ENCODE measurements at regions not wholly inside any gene's neighbourhood (a gene's known extent, or its start where the extent isn't known, plus 50 kb on each side); places are given as distances from the start of the nearest gene placed in this dataset.

GRCh38 chr4:111712093-111712677 is 433.1 kb upstream of the FAM241A start:
- no peak for DNase-seq (ENCODE audit: low read depth in 2 of 2)

GRCh38 chr4:111713276-111713675 is 432.0 kb upstream of the FAM241A start:
- no peak for DNase-seq (ENCODE audit: low read depth in 2 of 2)

- DNase-seq (ENCODE audit: low read depth in 2 of 2) = no peak
Measured at GRCh38 chr4:111717921-111718320, 427.3 kb upstream of the FAM241A start.

DNA sequence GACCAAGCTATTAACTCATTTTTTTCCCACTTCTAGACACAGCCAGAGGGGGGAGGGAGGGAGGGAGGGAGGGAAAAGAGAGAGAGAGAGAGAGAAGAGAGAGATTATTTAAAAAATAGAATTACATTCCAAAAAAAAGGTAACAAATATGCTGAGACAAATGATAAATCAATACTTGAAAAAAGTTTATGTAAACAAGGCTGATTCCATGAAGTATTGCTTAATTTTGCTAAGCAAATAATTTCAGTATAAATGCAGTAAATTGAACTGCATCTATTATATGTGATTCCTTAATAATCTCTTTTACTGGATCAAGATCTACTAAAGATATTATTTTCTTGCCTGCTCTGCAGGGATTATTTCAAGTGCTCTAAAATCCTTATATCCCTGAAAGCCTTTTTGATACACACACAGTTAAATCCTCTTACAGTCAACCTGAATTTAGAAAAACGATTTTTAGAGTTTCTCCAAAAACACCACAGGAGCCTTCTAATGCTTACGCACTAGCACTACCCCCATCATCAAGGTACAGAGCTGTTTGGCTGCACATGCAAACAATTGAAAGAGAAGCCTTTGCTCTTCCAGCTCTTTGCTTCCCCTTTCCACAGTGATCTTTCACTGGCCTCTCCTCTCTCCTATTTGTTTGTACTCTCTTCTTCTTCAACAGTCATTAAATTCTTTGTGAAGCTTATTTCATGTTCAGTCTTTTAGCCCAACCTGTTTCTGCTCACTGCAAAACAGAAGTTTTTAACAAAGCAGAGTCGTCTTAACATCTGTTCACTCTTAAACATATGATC is 426.3 kb upstream of the FAM241A start:
- no peak for DNase-seq (ENCODE audit: low read depth in 2 of 2)

DNA sequence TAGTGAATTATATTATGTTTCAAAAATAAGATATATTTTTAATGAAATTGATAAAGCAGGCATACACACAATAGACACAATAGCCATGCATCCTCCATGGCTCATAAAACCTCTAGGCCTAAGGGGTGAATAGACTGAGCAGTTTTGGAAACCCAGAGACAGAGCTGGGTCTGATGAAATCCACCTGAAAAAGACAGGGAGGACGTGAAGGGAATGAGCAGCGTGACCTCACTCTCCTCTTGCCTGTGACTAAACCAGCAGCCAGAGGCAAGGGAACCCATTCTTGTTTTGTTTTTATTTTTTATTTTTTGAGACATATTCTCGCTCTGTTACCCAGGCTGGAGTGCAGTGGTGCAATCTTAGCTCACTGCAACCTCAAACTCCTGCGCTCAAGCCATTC is 424.4 kb upstream of the FAM241A start:
- no peak for DNase-seq (ENCODE audit: low read depth in 2 of 2)

DNA sequence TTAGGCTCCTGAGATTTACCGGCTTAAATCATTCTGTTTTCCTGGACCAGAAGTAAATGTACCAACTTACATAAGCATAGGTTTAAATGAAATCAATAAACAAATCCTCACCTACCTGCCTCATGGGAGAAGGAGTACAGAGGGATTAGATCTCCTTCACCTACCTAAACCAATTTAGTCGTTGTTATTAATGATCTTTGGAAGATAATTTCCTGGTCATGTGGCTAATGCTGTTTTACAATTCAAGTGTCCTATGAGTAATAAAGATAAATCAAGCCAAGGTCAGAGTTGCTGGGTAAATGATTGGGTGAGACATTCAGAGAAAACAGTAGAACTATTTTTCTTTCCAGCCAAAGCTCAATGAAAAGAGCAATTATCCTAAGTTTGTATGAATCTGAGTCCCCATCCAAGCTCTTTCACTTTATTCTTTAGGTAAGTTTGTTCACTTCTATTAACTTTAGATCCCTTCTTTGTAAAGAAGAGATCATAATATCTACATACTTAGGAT is 423.0 kb upstream of the FAM241A start:
- DNase-seq (ENCODE audit: low read depth in 2 of 2) = no peak

DNA sequence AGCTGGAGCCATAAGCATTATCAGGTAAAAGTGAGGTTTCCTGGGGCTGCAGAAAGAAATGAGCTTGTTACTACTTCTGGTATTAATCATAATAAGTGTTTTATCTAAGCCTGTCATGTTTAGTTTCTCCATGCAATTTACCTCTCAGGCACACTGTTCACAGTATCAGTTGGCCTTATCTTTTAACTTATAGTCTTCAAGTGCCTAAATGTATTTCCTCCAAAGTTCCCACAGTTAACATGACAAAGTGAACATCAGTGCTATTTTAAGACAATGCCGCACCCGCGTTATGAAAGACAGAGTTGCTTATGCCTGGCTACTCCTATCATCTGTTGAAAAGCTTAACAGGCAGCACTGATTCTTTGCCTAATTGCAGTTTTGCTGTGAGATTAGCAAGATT is 408.7 kb upstream of the FAM241A start:
- no peak for DNase-seq (ENCODE audit: low read depth in 2 of 2)

DNA sequence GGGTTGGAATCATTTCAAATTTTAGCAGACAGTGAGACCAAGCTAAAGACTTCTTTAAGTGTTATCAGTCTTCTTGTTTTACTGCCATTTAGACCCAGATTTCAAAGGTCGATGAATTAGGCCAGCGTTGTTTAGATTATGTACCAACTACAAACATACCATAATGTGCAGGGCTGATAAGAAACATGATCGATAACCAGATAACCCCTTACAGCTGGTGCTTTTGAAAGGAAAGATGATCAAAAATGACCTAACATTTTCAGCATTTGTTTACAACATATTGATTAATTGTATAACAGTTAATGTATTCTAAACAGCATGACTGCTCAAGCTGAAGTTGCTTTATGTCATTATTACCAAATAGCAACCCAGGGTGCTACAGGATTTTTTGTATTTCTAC is 400.4 kb upstream of the FAM241A start:
- no peak for DNase-seq (ENCODE audit: low read depth in 2 of 2)

DNA sequence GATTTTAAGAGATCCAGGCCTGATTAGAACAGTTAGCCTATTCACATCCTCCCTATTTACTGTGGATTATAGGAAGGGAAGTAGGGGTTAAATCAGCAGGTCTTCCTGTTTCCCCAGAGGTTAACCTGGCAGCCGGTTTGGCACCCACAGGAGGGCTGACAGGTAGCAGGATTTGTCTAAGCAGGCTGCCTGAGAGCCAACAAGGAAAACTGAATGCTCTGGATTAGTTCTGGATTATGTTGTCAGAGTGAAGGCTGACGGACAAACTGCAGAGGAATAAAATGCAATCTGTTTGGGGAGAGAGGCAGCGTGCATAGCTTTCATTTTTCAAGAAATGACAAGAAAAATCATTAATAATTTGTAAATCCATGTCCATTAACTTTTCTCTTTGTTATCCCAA is 397.1 kb upstream of the FAM241A start:
- DNase-seq (ENCODE audit: low read depth in 2 of 2) = no peak

- no peak for DNase-seq (ENCODE audit: low read depth in 2 of 2)
Measured at GRCh38 chr4:111754003-111754402, 391.3 kb upstream of the FAM241A start.

DNA sequence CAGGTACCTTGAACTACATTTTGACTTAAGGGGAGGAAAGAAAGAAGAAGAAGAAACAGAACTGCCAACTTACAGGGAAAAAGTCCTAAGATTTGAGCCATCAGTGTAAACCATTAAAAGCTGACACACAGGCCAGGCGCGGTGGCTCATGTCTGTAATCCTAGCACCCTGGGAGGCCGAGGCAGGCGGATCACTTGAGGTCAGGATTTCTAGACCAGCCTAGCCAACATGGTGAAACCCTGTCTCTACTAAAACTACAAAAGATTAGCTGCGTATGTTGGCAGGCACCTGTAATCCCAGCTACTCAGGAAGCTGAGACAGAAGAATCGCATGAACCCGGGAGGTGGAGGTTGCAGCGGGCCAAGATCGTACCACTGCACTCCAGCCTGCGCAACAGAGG is 389.7 kb upstream of the FAM241A start:
- DNase-seq (ENCODE audit: low read depth in 2 of 2) = no peak

DNA sequence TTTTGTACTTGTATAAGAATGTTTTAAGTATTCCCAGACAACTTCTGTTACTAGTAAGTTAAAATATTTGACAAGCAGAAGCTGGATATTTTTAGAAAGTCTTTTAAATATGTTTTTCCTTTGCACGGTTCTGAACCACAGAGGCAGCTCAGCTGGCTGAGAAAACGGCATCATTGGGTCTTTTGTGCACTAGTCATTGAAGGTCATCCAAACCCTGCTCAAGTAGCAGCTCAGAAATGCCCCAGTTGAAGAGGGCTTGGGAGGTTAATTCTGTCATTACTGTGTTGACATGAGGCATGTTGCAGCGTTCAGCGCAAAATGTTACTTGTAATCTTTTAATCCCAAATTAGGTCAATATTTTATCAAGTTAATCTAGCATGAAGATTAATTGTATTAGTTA is 383.7 kb upstream of the FAM241A start:
- no peak for DNase-seq (ENCODE audit: low read depth in 2 of 2)

- no peak for DNase-seq (ENCODE audit: low read depth in 2 of 2)
Measured at GRCh38 chr4:111770514-111770913, 374.7 kb upstream of the FAM241A start.

DNA sequence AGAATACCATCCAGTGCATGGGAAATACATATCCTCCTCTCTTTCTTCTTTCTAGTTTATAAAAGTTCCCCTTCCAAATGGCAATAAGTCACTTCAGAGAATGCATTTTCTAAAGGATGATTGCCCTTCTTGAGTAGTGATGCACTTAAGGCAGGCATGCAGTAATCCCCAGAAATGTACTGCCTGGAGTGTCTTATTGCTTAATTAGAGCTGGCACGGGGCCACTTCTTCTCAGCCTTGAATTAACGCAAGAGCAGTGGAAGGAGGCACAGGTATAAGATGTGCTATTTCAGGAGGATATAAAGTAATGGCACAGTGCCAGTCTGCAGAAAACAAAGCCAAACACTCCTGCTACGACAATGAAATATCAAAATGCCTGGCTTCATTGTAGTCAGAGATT is 371.4 kb upstream of the FAM241A start:
- DNase-seq (ENCODE audit: low read depth in 2 of 2) = no peak

DNA sequence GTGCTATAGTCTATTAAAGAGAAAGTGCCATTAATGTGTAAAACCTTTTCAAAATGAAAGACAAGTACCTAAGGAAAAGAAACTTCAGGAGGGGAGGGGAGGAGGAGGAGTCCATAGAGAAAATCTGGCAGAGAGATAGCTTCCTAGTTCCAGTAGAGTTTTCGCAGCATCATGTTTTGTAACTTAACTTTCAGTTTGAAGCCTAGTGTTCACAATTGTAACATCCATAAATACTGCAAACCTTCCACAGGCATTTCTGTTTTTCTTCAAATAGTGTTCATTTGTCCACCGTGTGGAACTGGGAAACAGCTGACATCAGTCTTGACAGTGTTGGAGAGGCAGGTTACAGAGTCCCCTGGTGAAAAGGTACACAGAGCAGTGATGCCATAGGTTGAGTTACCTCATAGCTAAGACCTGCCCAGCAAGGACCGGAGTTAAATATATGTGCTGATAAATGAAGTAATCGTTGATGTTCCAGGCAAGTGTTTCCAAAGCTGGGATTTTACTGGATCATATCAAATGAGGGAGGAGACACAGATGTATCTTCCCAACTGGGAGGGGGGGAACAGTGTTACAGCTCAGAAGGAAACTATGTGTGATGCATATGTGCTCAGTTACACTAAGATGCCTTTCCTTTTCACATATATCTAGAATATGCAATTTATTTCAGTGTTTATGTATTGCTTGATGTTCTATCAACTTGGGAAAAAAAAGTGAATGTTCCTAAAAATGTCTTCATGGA is 369.5 kb upstream of the FAM241A start:
- DNase-seq (ENCODE audit: low read depth in 2 of 2) = no peak

DNA sequence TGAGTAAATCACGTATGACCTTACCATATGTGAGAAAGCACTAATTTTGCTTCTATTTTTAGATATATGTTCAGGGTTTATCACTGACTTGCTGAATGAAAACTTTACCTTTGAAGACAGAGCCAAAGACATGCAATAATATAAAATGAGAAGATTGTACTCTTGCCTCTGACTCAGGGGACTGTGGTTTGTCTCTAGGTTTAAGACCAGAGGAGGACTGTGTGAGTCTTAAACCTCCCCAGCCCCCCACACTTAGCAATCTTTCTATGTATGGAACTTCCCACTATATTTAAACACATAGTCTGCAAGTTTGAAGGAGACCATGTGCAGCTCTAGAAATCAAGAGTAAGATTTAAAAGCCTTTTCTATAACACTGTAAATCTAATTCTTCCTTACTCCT is 368.7 kb upstream of the FAM241A start:
- DNase-seq (ENCODE audit: low read depth in 2 of 2) = no peak

GRCh38 chr4:111778543-111778942 is 366.7 kb upstream of the FAM241A start:
- DNase-seq (ENCODE audit: low read depth in 2 of 2) = no peak

- no peak for DNase-seq (ENCODE audit: low read depth in 2 of 2)
Measured at GRCh38 chr4:111780965-111781364, 364.3 kb upstream of the FAM241A start.

DNA sequence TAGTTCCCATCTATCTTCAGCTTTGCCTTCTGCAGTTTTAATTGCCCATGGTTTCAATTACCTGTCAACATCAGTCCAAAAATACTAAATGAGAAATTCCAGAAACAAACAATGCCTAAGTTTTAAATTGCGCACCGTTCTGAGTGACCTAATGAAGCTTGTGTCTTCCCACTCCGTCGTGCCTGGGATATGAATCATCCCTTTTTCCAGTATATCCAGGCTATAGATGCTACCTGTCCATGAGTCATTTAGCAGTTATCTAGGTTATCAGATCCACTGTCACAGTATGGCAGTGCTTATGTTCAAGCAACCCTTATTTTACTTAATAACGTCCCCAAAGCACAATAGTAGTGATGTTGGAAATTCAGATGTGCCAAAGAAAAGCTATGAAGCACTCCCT is 363.6 kb upstream of the FAM241A start:
- no peak for DNase-seq (ENCODE audit: low read depth in 2 of 2)

DNA sequence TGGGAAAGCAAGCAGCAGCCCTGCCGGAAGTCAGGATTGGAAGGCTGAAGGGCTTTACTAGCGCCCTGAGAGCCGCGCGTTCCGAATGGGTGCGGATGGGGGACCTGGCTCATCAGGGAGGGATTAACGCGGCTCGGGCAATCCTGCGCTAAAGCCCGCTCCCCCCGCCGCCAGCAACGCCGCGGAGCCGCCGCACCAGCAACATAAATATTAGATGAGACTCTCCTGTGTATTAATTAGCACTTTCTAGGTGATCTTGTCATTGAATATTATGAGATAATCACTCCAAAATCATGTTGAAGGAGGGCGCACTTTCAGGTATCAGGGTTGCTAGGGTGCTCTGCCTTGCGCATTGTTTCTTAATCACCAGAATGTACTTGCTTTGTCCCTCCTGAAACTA is 357.2 kb upstream of the FAM241A start:
- no peak for DNase-seq (ENCODE audit: low read depth in 2 of 2)

- no peak for DNase-seq (ENCODE audit: low read depth in 2 of 2)
Measured at GRCh38 chr4:111789901-111790640, 355.2 kb upstream of the FAM241A start.

- DNase-seq (ENCODE audit: low read depth in 2 of 2) = no peak
Measured at GRCh38 chr4:111792632-111793031, 352.6 kb upstream of the FAM241A start.

All from activated CD8-positive, alpha-beta memory T cell treated with anti-CD3 and anti-CD28 coated beads for 4 hours (primary cell).